GM12878 (cell line): ENCODE measurements at regions not wholly inside any gene's neighbourhood (a gene's known extent, or its start where the extent isn't known, plus 50 kb on each side); places are given as distances from the start of the nearest gene placed in this dataset.

Experiments used
- ATAC-seq: fragments of 200-7000 bp; cut with Tn5 transposase; 3 replicates; pipeline ENCODE4 v1.9.1; 2020; ENCODE audit warnings: mild to moderate bottlenecking, moderate library complexity
- BruUV-seq: library from RNA; stranded (reverse); fragments of 400-500 nt; replicated peaks from 2 replicates; lab custom pipeline; 2021; lab: Mats Ljungman, UMichigan
- CTCF ChIA-PET: fragments of 300-600 bp; sonication (Branson Sonifier 250); formaldehyde crosslinking; extraction: SDS; loops from one replicate; lab custom pipeline; 2021; ENCODE audit warnings: inconsistent platforms; lab: Yijun Ruan, JAX
- POLR2A ChIA-PET: fragments of 350-600 bp; formaldehyde crosslinking; extraction: SDS; loops from one replicate; lab custom pipeline; 2021; ENCODE audit warnings: inconsistent platforms; lab: Charles Lee
- RAD21 ChIA-PET: fragments of 300-600 bp; sonication (Branson Sonifier 250); formaldehyde crosslinking; loops from one replicate; lab custom pipeline; 2023; ENCODE audit warnings: antibody characterized with exemption; ENCODE audit not compliant: unreplicated experiment; lab: Charles Lee
- SMC1A ChIA-PET: fragments of 300-600 bp; sonication (Branson Sonifier 250); formaldehyde crosslinking; loops from one replicate; lab custom pipeline; 2023; ENCODE audit not compliant: unreplicated experiment, uncharacterized antibody; lab: Charles Lee
- DNase-seq: peaks from one replicate; pipeline ENCODE4 v3.0.0-alpha.2; 2011; ENCODE audit warnings: low read depth, low spot score
- FAIRE-seq: peaks from 3 replicates; lab custom pipeline; 2011; peaks lifted over from hg19 to GRCh38; lab: Jason Lieb, UNC
- H2AFZ ChIP-seq: 2 replicates; pipeline ENCODE4 v1.6.0; 2011; ENCODE audit warnings: low read depth, low read length, control low read depth; ENCODE audit not compliant: control insufficient read depth
- H3K27ac ChIP-seq: 2 replicates; pipeline ENCODE4 v1.5.1; 2011; ENCODE audit warnings: control low read depth; ENCODE audit not compliant: control insufficient read depth, insufficient read depth
- H3K27me3 ChIP-seq, 2 experiments: replicated peaks in 1 of 2; 2 replicates each; pipeline versions ENCODE4 v1.6.0 to v1.6.1; 2011; ENCODE audit warnings: low read length in 1 of 2; ENCODE audit not compliant: control insufficient read depth in 2 of 2, insufficient read depth in 2 of 2
- H3K36me3 ChIP-seq, 2 experiments: 2 replicates each; pipeline ENCODE4 v1.5.1; 2011; ENCODE audit warnings: low read length in 1 of 2; ENCODE audit not compliant: control insufficient read depth in 2 of 2, insufficient read depth in 2 of 2
- H3K4me1 ChIP-seq: 2 replicates; pipeline ENCODE4 v1.6.1; 2011; ENCODE audit warnings: mild to moderate bottlenecking, low read length, moderate library complexity, mixed read lengths; ENCODE audit not compliant: control insufficient read depth, insufficient read depth
- H3K4me2 ChIP-seq: 2 replicates; pipeline ENCODE4 v1.6.0; 2011; ENCODE audit warnings: control low read depth; ENCODE audit not compliant: control insufficient read depth, insufficient read depth
- H3K4me3 ChIP-seq: fragments of 200-600 bp; sonication (generic); 2 replicates; pipeline ENCODE4 v1.5.1; 2016
- H3K79me2 ChIP-seq: 2 replicates; pipeline ENCODE4 v1.6.0; 2011; ENCODE audit warnings: low read length; ENCODE audit not compliant: control insufficient read depth, insufficient read depth
- H3K9ac ChIP-seq: 2 replicates; pipeline ENCODE4 v1.8.0; 2011; ENCODE audit warnings: low read length, control low read depth, mixed read lengths; ENCODE audit not compliant: control insufficient read depth, insufficient read depth
- H3K9me3 ChIP-seq: replicated peaks from 3 replicates; pipeline ENCODE4 v1.5.1; 2011; ENCODE audit warnings: mild to moderate bottlenecking, low read length; ENCODE audit not compliant: control insufficient read depth, insufficient read depth
- H4K20me1 ChIP-seq: 2 replicates; pipeline ENCODE4 v1.6.0; 2011; ENCODE audit not compliant: control insufficient read depth, insufficient read depth
- HSF1 ChIP-seq: fragments of 150-350 bp; IDR thresholded peaks from 2 replicates; pipeline ENCODE4 v1.6.1; 2014; ENCODE audit warnings: mild to moderate bottlenecking, low read depth, low read length
- MEF2B ChIP-seq: fragments of 450-650 bp; IDR thresholded peaks from 2 replicates; pipeline ENCODE4 v1.6.1; 2018; ENCODE audit warnings: mild to moderate bottlenecking, moderate library complexity; ENCODE audit not compliant: partially characterized antibody, poor library complexity, severe bottlenecking
- RCOR1 ChIP-seq: conservative IDR thresholded peaks from 2 replicates; pipeline ENCODE4 v1.6.1; 2012; ENCODE audit warnings: low read depth, low read length, improper control_type of control experiment
- RELB ChIP-seq: fragments of 450-650 bp; IDR thresholded peaks from 2 replicates; pipeline ENCODE4 v1.6.1; 2017; ENCODE audit warnings: low read depth, mild to moderate bottlenecking, moderate library complexity
- SRF ChIP-seq, 2 experiments: IDR thresholded peaks; 2 replicates each; pipeline ENCODE4 v1.6.1; 2011; ENCODE audit warnings: low read depth in 2 of 2, low read length in 2 of 2, mild to moderate bottlenecking in 1 of 2, moderate library complexity in 1 of 2
- STAT3 ChIP-seq: IDR thresholded peaks from 2 replicates; pipeline ENCODE4 v1.6.1; 2011; ENCODE audit warnings: low read depth, low read length, improper control_type of control experiment
- TBL1XR1 ChIP-seq: IDR thresholded peaks from 2 replicates; pipeline ENCODE4 v1.6.1; 2012; ENCODE audit warnings: low read depth, low read length, improper control_type of control experiment
- YBX1 ChIP-seq: fragments of 450-650 bp; IDR thresholded peaks from 2 replicates; pipeline ENCODE4 v1.6.1; 2016; ENCODE audit warnings: antibody characterized with exemption
- ZBTB11 ChIP-seq: fragments of 450-650 bp; formaldehyde crosslinking; IDR thresholded peaks from 2 replicates; pipeline ENCODE4 v1.5.0; 2022; ENCODE audit warnings: mild to moderate bottlenecking, missing genetic modification characterization
- ZBTB4 ChIP-seq: fragments of 450-650 bp; formaldehyde crosslinking; IDR thresholded peaks from 2 replicates; pipeline ENCODE4 v1.4.0; 2022; ENCODE audit warnings: mild to moderate bottlenecking, moderate library complexity
- ZNF207 ChIP-seq: fragments of 450-650 bp; IDR thresholded peaks from 2 replicates; pipeline ENCODE4 v1.6.1; 2014; ENCODE audit warnings: antibody characterized with exemption, mild to moderate bottlenecking, borderline replicate concordance
- WGBS: methylation state at CpG from one replicate; pipeline ENCODE4 v1.1.6; 2016; ENCODE audit warnings: low lambda C conversion rate; ENCODE audit not compliant: insufficient replicate concordance, insufficient coverage; ENCODE audit errors: missing lambda C conversion rate; 5-methylcytosine and 5-hydroxymethylcytosine counted together
- in situ Hi-C: fragments of 300-500 bp; cut with MboI; formaldehyde crosslinking; loops from 9 replicates; pipeline ENCODE4 v1.14.3; 2018; ENCODE audit warnings: mixed read lengths
- intact Hi-C: fragments of 100-400 bp; cut with micrococcal nuclease; formaldehyde crosslinking; loops from one replicate; pipeline ENCODE4 v1.14.2; 2022; ENCODE audit not compliant: unreplicated experiment

GRCh38 chr21:28754862-28755261 lies 237.8 kb downstream of the LTN1 start:
- H3K4me1 ChIP-seq = no peaks in the 10 kb centered on the region
- H3K36me3 ChIP-seq = no peaks in the 10 kb centered on the region
- no peak overlapping the region for H2AFZ ChIP-seq
- SMC1A ChIA-PET = no interaction called here
- WGBS = 11% methylated on average over 3 of the region's 3 CpGs
- no peaks in the 10 kb centered on the region for H3K9me3 ChIP-seq
- no peaks in the 10 kb centered on the region for H4K20me1 ChIP-seq
- in situ Hi-C loops = no loop called here
- no peak for ATAC-seq
- H3K4me3 ChIP-seq = no peak overlapping the region
- DNase-seq = no peak
- no peaks in the 10 kb centered on the region for H3K27me3 ChIP-seq
- H3K27ac ChIP-seq = no peak overlapping the region
- CTCF ChIA-PET = interaction anchor here (3.2 kb wide), 1 partner anchor 9 kb away, joined by 22 read pairs; no protein-coding TSS in a partner anchor
- FAIRE-seq = no peak
- TF ChIP-seq RELB = no peak
- TF ChIP-seq ZBTB11 = no peak
- no peak for TF ChIP-seq RCOR1
- TF ChIP-seq SRF (IDR thresholded peaks at IDR 0.05; ENCODE audit: low read depth in 2 of 2, low read length in 2 of 2) = no peak
- no peak for TF ChIP-seq MEF2B
- TF ChIP-seq STAT3 = no peak
- no peak for TF ChIP-seq TBL1XR1
- TF ChIP-seq ZNF207 = no peak
- TF ChIP-seq HSF1 = no peak
- TF ChIP-seq YBX1 = no peak
- no peak for TF ChIP-seq ZBTB4
- TF ChIP-seq, all 136 proteins: peak for 0
- no peak overlapping the region for H3K9ac ChIP-seq
- intact Hi-C loops = no loop called here
- H3K79me2 ChIP-seq = no peaks in the 10 kb centered on the region
- no peak overlapping the region for H3K4me2 ChIP-seq
- ChIA-PET POLR2A (no interaction called here), RAD21 (interaction anchor here (1.6 kb wide), 1 partner anchor 10 kb away, joined by 5 read pairs; no protein-coding TSS in a partner anchor)
- no TSS peak for BruUV-seq
